Liver (tissue), 8 donors: ENCODE measurements at regions not wholly inside any gene's neighbourhood (a gene's known extent, or its start where the extent isn't known, plus 50 kb on each side); places are given as distances from the start of the nearest gene placed in this dataset.

Experiments
- DNase-seq: peaks from one replicate; pipeline ENCODE4 v3.0.0-alpha.2; 2017; ENCODE audit warnings: low spot score
- H3K27ac ChIP-seq, 2 donors: one replicate each; pipeline ENCODE4 v1.7.0; 2013; ENCODE audit warnings: inconsistent platforms in 2 of 2, low read length in 2 of 2, control low read depth in 1 of 2, low read depth in 1 of 2, mild to moderate bottlenecking in 1 of 2
- H3K27me3 ChIP-seq, 4 donors: one replicate each; pipeline versions ENCODE4 v1.6.1 to v1.7.0; 2013; ENCODE audit warnings: low read length in 3 of 4, inconsistent platforms in 1 of 4, mild to moderate bottlenecking in 1 of 4, moderate library complexity in 1 of 4; ENCODE audit not compliant: control insufficient read depth in 4 of 4, insufficient read depth in 4 of 4
- H3K36me3 ChIP-seq, 4 donors: one replicate each; pipeline versions ENCODE4 v1.6.1 to v1.7.0; 2013; ENCODE audit warnings: low read length in 3 of 4, mild to moderate bottlenecking in 3 of 4, low read depth in 1 of 4, moderate library complexity in 1 of 4; ENCODE audit not compliant: control insufficient read depth in 4 of 4, insufficient read depth in 3 of 4
- H3K4me1 ChIP-seq, 4 donors: one replicate each; pipeline versions ENCODE4 v1.6.1 to v1.7.0; 2013; ENCODE audit warnings: low read length in 3 of 4, mild to moderate bottlenecking in 3 of 4, moderate library complexity in 1 of 4; ENCODE audit not compliant: control insufficient read depth in 4 of 4, insufficient read depth in 4 of 4
- H3K4me3 ChIP-seq, 3 donors: one replicate each; pipeline versions ENCODE4 v1.6.1 to v1.7.0; 2013; ENCODE audit warnings: low read length in 3 of 3, control low read depth in 1 of 3, low read depth in 1 of 3, mild to moderate bottlenecking in 1 of 3
- H3K9ac ChIP-seq, 2 donors: one replicate each; pipeline ENCODE4 v1.7.0; 2013; ENCODE audit warnings: low read length in 2 of 2, mild to moderate bottlenecking in 2 of 2, moderate library complexity in 2 of 2, control low read depth in 1 of 2, low read depth in 1 of 2
- H3K9me3 ChIP-seq, 4 donors: one replicate each; pipeline versions ENCODE4 v1.6.1 to v1.7.0; 2013; ENCODE audit warnings: low read length in 3 of 4; ENCODE audit not compliant: control insufficient read depth in 4 of 4
- FOXA1 ChIP-seq: IDR thresholded peaks from 2 replicates; pipeline ENCODE4 v1.6.1; 2016; ENCODE audit warnings: antibody characterized with exemption
- FOXA2 ChIP-seq: IDR thresholded peaks from 2 replicates; pipeline ENCODE4 v1.6.1; 2016; ENCODE audit warnings: antibody characterized with exemption
- GABPA ChIP-seq, 2 donors: IDR thresholded peaks in 1 of 2; conservative IDR thresholded peaks in 1 of 2; 2 replicates each; pipeline ENCODE4 v1.6.1; 2016; ENCODE audit warnings: antibody characterized with exemption in 2 of 2, mild to moderate bottlenecking in 1 of 2, moderate library complexity in 1 of 2
- HNF4A ChIP-seq, 2 donors: conservative IDR thresholded peaks; 2 replicates each; pipeline ENCODE4 v1.6.1; 2016; ENCODE audit warnings: antibody characterized with exemption in 2 of 2, mild to moderate bottlenecking in 2 of 2
- JUND ChIP-seq, 2 donors: IDR thresholded peaks; 2 replicates each; pipeline ENCODE4 v1.6.1; 2016; ENCODE audit warnings: antibody characterized with exemption in 2 of 2
- NR2F2 ChIP-seq: IDR thresholded peaks from 2 replicates; pipeline ENCODE4 v1.6.1; 2016; ENCODE audit warnings: antibody characterized with exemption
- RXRA ChIP-seq, 2 donors: IDR thresholded peaks; 2 replicates each; pipeline ENCODE4 v1.6.1; 2017 to 2018; ENCODE audit warnings: antibody characterized with exemption in 2 of 2, mild to moderate bottlenecking in 1 of 2
- TAF1 ChIP-seq: conservative IDR thresholded peaks from 2 replicates; pipeline ENCODE4 v1.6.1; 2016; ENCODE audit warnings: antibody characterized with exemption, mild to moderate bottlenecking
- YY1 ChIP-seq: IDR thresholded peaks from 2 replicates; pipeline ENCODE4 v1.6.1; 2016; ENCODE audit warnings: antibody characterized with exemption, mild to moderate bottlenecking
- WGBS: extraction: QIAGEN DNeasy Blood & Tissue Kit; methylation state at CpG from one replicate; pipeline ENCODE4 v1.1.7; 2013; 5-methylcytosine and 5-hydroxymethylcytosine counted together
- TF ChIP-seq, protein P1 (sequence below): IDR thresholded peaks from 2 replicates; pipeline ENCODE4 v1.6.1; 2016; ENCODE audit warnings: antibody characterized with exemption
- TF ChIP-seq, protein P2 (sequence below): IDR thresholded peaks from 2 replicates; pipeline ENCODE4 v1.6.1; 2016; ENCODE audit warnings: antibody characterized with exemption, mild to moderate bottlenecking
- TF ChIP-seq, protein P3 (sequence below): IDR thresholded peaks from 2 replicates; pipeline ENCODE4 v1.6.1; 2016; ENCODE audit warnings: antibody characterized with exemption
- TF ChIP-seq, protein P4 (sequence below): fragments of 150-350 bp; IDR thresholded peaks from 2 replicates; pipeline ENCODE4 v1.5.1; 2017; ENCODE audit warnings: improper control_type of control experiment, low read depth, low read length; ENCODE audit not compliant: missing input control
- TF ChIP-seq, protein P5 (sequence below): IDR thresholded peaks from 2 replicates; pipeline ENCODE4 v1.6.1; 2016; ENCODE audit warnings: antibody characterized with exemption
- donor health status: healthy.
- donor health status: healthy.
- donor health status: healthy.
- donor health status: healthy.
- donor health status: healthy.

DNA sequence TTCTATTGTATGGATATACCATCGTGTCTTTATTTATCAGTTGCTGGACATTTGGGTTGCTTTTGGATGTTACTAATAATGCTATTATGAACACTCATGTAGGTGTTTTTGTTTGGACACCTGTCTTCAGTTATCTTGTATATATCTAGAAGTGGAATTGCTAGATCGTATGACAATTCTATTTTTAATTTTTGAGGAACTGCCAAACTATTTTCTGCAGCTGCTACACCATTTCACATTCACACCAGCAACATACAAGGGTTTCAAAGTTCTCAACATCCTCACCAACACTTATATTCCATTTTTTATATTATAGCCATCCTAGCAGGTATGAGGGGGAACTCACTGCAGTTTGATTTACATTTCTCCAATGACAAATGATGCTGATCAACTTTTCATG is 324.6 kb downstream of the CAAP1 start (continued):
- TF ChIP-seq, protein P1, sequence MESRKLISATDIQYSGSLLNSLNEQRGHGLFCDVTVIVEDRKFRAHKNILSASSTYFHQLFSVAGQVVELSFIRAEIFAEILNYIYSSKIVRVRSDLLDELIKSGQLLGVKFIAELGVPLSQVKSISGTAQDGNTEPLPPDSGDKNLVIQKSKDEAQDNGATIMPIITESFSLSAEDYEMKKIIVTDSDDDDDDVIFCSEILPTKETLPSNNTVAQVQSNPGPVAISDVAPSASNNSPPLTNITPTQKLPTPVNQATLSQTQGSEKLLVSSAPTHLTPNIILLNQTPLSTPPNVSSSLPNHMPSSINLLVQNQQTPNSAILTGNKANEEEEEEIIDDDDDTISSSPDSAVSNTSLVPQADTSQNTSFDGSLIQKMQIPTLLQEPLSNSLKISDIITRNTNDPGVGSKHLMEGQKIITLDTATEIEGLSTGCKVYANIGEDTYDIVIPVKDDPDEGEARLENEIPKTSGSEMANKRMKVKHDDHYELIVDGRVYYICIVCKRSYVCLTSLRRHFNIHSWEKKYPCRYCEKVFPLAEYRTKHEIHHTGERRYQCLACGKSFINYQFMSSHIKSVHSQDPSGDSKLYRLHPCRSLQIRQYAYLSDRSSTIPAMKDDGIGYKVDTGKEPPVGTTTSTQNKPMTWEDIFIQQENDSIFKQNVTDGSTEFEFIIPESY, result no peak

DNA sequence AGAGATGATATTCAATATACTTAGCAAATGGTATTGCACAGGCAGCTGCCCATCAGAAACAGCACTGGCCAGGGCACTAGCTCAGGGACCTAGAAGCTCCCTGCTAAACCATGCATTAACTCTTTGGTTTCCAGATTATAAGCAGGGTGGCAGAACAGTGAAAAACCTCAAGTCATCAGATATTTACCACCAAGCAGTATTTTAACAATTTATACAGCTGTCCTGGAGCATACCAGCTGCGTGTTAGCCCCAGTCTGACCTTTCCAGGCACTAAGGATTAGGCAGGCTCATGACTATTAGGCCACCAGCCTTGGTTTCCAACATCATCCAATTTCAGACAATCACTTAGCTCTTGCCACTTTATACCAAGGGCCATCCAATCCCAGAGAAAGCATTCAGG is 326.5 kb downstream of the CAAP1 start:
- Histone ChIP-seq H3K9ac (no peak overlapping the region), H3K27me3 (no peaks in the 10 kb centered on the region)
- TF ChIP-seq, protein P2, sequence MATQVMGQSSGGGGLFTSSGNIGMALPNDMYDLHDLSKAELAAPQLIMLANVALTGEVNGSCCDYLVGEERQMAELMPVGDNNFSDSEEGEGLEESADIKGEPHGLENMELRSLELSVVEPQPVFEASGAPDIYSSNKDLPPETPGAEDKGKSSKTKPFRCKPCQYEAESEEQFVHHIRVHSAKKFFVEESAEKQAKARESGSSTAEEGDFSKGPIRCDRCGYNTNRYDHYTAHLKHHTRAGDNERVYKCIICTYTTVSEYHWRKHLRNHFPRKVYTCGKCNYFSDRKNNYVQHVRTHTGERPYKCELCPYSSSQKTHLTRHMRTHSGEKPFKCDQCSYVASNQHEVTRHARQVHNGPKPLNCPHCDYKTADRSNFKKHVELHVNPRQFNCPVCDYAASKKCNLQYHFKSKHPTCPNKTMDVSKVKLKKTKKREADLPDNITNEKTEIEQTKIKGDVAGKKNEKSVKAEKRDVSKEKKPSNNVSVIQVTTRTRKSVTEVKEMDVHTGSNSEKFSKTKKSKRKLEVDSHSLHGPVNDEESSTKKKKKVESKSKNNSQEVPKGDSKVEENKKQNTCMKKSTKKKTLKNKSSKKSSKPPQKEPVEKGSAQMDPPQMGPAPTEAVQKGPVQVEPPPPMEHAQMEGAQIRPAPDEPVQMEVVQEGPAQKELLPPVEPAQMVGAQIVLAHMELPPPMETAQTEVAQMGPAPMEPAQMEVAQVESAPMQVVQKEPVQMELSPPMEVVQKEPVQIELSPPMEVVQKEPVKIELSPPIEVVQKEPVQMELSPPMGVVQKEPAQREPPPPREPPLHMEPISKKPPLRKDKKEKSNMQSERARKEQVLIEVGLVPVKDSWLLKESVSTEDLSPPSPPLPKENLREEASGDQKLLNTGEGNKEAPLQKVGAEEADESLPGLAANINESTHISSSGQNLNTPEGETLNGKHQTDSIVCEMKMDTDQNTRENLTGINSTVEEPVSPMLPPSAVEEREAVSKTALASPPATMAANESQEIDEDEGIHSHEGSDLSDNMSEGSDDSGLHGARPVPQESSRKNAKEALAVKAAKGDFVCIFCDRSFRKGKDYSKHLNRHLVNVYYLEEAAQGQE, result no peak
- TF ChIP-seq NR2F2, result no peak
- TF ChIP-seq FOXA2, result no peak
- TF ChIP-seq, protein P3, sequence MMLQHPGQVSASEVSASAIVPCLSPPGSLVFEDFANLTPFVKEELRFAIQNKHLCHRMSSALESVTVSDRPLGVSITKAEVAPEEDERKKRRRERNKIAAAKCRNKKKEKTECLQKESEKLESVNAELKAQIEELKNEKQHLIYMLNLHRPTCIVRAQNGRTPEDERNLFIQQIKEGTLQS, result no peak
- TF ChIP-seq, protein P4, sequence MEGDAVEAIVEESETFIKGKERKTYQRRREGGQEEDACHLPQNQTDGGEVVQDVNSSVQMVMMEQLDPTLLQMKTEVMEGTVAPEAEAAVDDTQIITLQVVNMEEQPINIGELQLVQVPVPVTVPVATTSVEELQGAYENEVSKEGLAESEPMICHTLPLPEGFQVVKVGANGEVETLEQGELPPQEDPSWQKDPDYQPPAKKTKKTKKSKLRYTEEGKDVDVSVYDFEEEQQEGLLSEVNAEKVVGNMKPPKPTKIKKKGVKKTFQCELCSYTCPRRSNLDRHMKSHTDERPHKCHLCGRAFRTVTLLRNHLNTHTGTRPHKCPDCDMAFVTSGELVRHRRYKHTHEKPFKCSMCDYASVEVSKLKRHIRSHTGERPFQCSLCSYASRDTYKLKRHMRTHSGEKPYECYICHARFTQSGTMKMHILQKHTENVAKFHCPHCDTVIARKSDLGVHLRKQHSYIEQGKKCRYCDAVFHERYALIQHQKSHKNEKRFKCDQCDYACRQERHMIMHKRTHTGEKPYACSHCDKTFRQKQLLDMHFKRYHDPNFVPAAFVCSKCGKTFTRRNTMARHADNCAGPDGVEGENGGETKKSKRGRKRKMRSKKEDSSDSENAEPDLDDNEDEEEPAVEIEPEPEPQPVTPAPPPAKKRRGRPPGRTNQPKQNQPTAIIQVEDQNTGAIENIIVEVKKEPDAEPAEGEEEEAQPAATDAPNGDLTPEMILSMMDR, result no peak
- TF ChIP-seq, protein P5, sequence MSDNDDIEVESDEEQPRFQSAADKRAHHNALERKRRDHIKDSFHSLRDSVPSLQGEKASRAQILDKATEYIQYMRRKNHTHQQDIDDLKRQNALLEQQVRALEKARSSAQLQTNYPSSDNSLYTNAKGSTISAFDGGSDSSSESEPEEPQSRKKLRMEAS, result no peak
- TF ChIP-seq RXRA (IDR thresholded peaks at IDR 0.05), result no peak
- no peak for TF ChIP-seq JUND (IDR thresholded peaks at IDR 0.05)
- TF ChIP-seq TAF1, result no peak
- TF ChIP-seq FOXA1, result no peak
- no peak for TF ChIP-seq GABPA (IDR thresholded peaks at IDR 0.05 in 1 of 2, conservative IDR thresholded peaks at IDR 0.05 in 1 of 2)
- TF ChIP-seq HNF4A (conservative IDR thresholded peaks at IDR 0.05), result no peak
- TF ChIP-seq, protein P1, result no peak
- TF ChIP-seq YY1, result no peak

More for the DNA sequence above, 326.5 kb downstream of the CAAP1 start:
- Histone ChIP-seq H3K4me3 (no peak overlapping the region), H3K9me3 (no peaks in the 10 kb centered on the region), H3K27ac (no peak overlapping the region), H3K36me3 (no peaks in the 10 kb centered on the region), H3K4me1 (no peaks in the 10 kb centered on the region)
- DNase-seq, result no peak
- 42% methylated on average over 1 of the region's 1 CpG for WGBS
